ENCODE measurements at regions not wholly inside any gene's neighbourhood (a gene's known extent, or its start where the extent isn't known, plus 50 kb on each side); places are given as distances from the start of the nearest gene placed in this dataset.

DNA sequence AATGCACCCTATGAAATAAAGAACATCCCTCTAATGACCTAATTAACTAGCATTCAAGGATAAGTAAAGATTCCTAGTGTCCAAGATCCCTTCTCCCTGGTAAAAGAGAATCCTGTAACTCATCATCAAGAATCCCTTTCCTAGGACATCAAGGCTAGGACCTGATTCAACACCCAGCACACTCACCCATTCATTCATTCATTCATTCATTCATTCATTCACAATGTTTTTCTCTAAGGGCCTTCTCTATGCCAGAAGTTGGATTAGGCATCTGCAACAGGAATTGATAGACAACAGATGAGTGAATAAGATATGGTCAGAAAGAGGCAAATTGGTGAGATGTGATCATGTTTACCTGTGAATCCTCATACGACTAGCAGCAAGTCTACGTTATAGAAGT lies 126.8 kb downstream of the OSR1 start:
- no peaks in the 10 kb centered on the region for H3K9me3 ChIP-seq
- no peaks in the 10 kb centered on the region for H3K27me3 ChIP-seq
- peaks cover 39% of the 10 kb centered on the region for H3K4me1 ChIP-seq
- TF ChIP-seq, protein P1, sequence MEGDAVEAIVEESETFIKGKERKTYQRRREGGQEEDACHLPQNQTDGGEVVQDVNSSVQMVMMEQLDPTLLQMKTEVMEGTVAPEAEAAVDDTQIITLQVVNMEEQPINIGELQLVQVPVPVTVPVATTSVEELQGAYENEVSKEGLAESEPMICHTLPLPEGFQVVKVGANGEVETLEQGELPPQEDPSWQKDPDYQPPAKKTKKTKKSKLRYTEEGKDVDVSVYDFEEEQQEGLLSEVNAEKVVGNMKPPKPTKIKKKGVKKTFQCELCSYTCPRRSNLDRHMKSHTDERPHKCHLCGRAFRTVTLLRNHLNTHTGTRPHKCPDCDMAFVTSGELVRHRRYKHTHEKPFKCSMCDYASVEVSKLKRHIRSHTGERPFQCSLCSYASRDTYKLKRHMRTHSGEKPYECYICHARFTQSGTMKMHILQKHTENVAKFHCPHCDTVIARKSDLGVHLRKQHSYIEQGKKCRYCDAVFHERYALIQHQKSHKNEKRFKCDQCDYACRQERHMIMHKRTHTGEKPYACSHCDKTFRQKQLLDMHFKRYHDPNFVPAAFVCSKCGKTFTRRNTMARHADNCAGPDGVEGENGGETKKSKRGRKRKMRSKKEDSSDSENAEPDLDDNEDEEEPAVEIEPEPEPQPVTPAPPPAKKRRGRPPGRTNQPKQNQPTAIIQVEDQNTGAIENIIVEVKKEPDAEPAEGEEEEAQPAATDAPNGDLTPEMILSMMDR (IDR thresholded peaks at IDR 0.05): no peak
- TF ChIP-seq POLR2AphosphoS5 (IDR thresholded peaks at IDR 0.05; ENCODE audit: insufficient read depth in 1 of 2, low read depth in 1 of 2) (no peak), POLR2A (IDR thresholded peaks at IDR 0.05) (no peak)
- H3K27ac ChIP-seq: no peak overlapping the region
- intact Hi-C loops (cut with DNase I): no loop called here
- no peaks in the 10 kb centered on the region for H3K36me3 ChIP-seq
- no peak for DNase-seq (ENCODE audit: extremely low spot score in 2 of 2)
- no peak overlapping the region for H3K4me3 ChIP-seq

DNA sequence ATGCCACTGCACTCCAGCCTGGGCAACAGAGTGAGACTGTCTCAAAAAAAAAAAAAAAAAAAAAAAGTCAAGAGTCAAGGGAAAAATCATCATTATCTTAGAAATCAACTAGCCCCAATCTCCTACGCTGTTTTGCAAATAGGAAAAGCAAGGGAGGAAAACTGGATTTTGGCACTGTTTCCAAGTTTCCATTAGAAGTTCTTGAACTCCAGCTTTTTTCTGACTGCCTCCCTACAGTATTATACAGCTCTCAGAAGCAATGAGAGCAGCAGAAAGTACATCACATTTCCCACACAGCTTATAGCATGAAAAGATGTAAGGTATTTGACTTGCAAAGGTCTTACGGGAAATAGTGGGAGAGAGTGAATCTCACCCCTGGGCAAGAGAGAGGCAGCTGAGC lies 127.8 kb downstream of the OSR1 start:
- DNase-seq (ENCODE audit: extremely low spot score in 2 of 2): no peak
- H3K27me3 ChIP-seq: no peaks in the 10 kb centered on the region
- TF ChIP-seq, protein P1 (IDR thresholded peaks at IDR 0.05): no peak
- no peak for TF ChIP-seq POLR2AphosphoS5 (IDR thresholded peaks at IDR 0.05; ENCODE audit: insufficient read depth in 1 of 2, low read depth in 1 of 2)
- no peak for TF ChIP-seq POLR2A (IDR thresholded peaks at IDR 0.05)
- H3K9me3 ChIP-seq: no peaks in the 10 kb centered on the region
- no peak overlapping the region for H3K27ac ChIP-seq
- intact Hi-C loops (cut with DNase I): no loop called here
- no peak overlapping the region for H3K4me3 ChIP-seq
- peaks cover 31% of the 10 kb centered on the region for H3K4me1 ChIP-seq
- no peaks in the 10 kb centered on the region for H3K36me3 ChIP-seq

DNA sequence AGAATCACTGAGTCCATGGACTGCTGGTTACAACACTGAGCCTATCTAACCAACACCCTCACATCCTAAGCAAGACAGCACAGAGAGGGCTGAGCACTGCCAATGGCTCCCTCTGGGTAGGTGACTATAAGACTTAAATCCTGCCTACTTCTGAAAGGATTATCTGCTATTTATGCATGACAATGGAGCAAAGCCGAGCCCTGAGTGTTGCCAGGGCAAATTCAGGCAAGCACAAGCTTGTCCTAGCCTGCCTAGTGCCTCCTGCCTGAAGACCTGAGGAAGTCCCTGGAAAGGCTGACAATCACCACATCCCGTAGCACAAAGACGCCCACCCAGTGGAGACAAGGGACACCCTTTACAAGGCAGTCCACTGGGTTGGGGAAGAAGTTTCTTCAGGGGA lies 129.7 kb downstream of the OSR1 start:
- intact Hi-C loops (cut with DNase I): no loop called here
- H3K27ac ChIP-seq: no peak overlapping the region

DNA sequence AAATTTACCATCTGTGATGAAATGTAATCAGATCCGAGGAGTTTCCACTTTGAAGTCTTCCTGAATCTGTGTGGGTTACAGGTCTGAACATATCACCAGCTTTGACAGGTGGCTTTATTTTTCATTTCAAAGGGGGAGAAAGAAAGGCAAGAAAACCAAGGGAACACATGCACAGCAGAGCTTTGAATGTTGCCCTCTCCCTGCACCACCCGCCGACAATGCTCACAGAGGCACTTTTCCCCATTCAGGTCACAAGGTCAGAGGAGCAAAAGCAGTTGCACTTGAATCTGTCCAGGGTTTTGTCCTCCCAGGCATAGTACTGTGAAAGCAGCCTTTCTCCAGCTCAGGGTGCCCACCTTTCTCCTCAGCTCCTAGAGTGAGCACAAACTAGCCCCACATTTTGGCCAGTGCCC lies 130.2 kb downstream of the OSR1 start:
- Histone ChIP-seq H3K27me3 (no peaks in the 10 kb centered on the region), H3K4me3 (no peak overlapping the region), H3K4me1 (peaks cover 18% of the 10 kb centered on the region), H3K36me3 (no peaks in the 10 kb centered on the region), H3K9me3 (no peaks in the 10 kb centered on the region), H3K27ac (peak overlapping the region; percentile 33)
- no peak for DNase-seq (ENCODE audit: extremely low spot score in 2 of 2)
- TF ChIP-seq POLR2A (IDR thresholded peaks at IDR 0.05) (no peak), POLR2AphosphoS5 (IDR thresholded peaks at IDR 0.05; ENCODE audit: insufficient read depth in 1 of 2, low read depth in 1 of 2) (no peak)
- TF ChIP-seq, protein P1 (IDR thresholded peaks at IDR 0.05): no peak
- intact Hi-C loops (cut with DNase I): no loop called here

More for the DNA sequence above, 129.7 kb downstream of the OSR1 start:
- Histone ChIP-seq H3K36me3 (no peaks in the 10 kb centered on the region), H3K27me3 (no peaks in the 10 kb centered on the region), H3K9me3 (no peaks in the 10 kb centered on the region), H3K4me1 (peaks cover 18% of the 10 kb centered on the region), H3K4me3 (no peak overlapping the region)
- TF ChIP-seq, protein P1 (IDR thresholded peaks at IDR 0.05): no peak
- TF ChIP-seq POLR2AphosphoS5 (IDR thresholded peaks at IDR 0.05; ENCODE audit: insufficient read depth in 1 of 2, low read depth in 1 of 2): peak in 1 of 2 donors; percentile 62
- no peak for TF ChIP-seq POLR2A (IDR thresholded peaks at IDR 0.05)
- DNase-seq (ENCODE audit: extremely low spot score in 2 of 2): no peak

DNA sequence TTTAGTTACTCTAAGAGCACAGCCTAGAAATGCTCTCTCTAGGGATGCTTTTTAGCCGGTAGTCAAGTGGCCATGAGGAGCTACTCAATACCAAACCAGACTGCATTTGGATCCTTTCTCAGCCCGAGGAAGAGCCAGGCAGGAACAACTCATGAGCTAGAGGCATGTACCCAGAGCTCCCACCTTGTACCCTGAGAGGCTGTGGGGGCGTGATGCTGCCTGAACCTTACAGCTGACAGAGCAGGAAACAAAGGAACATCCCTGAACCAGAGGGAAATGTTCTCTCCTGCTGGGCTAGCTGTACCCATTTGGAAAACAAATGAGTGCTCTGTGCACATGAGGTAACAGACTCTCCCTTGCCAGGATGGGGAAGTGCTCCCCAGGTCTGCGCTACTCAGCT lies 131.6 kb downstream of the OSR1 start:
- Histone ChIP-seq H3K4me3 (no peak overlapping the region), H3K36me3 (no peaks in the 10 kb centered on the region), H3K27me3 (no peaks in the 10 kb centered on the region), H3K9me3 (no peaks in the 10 kb centered on the region), H3K4me1 (peaks cover 18% of the 10 kb centered on the region), H3K27ac (peak overlapping the region; percentile 57)
- TF ChIP-seq POLR2A (IDR thresholded peaks at IDR 0.05): no peak
- TF ChIP-seq, protein P1 (IDR thresholded peaks at IDR 0.05): no peak
- intact Hi-C loops (cut with DNase I): no loop called here
- no peak for DNase-seq (ENCODE audit: extremely low spot score in 2 of 2)

All from vagina (tissue), 2 donors.